GM18909 (cell line): ENCODE measurements at regions not wholly inside any gene's neighbourhood (a gene's known extent, or its start where the extent isn't known, plus 50 kb on each side); places are given as distances from the start of the nearest gene placed in this dataset.
"Not testable (repeated sequence)": the region's sequence is repeated elsewhere in the genome, so short reads cannot be mapped to it uniquely, and the experiment has no call there.

ENCODE experiments used
- ATAC-seq: cut with Tn5 transposase; IDR thresholded peaks from one replicate; pipeline ENCODE4 v1.9.1; 2021; ENCODE audit warnings: mild to moderate bottlenecking; ENCODE audit not compliant: unreplicated experiment, poor library complexity

GRCh38 chr6:15748341-15748740, 85.5 kb upstream of the DTNBP1 start:
- no peak for ATAC-seq

- no peak for ATAC-seq
Measured at GRCh38 chr6:15747354-15747883, 84.6 kb upstream of the DTNBP1 start.

- ATAC-seq: no peak
Measured at GRCh38 chr6:15745781-15746180, 83.0 kb upstream of the DTNBP1 start.

- no peak for ATAC-seq
Measured at GRCh38 chr6:15744818-15745402, 82.1 kb upstream of the DTNBP1 start.

GRCh38 chr6:15742013-15742412, 79.2 kb upstream of the DTNBP1 start:
- ATAC-seq: not testable (repeated sequence)

GRCh38 chr6:15741405-15741804, 78.6 kb upstream of the DTNBP1 start:
- ATAC-seq: no peak

GRCh38 chr6:15739867-15740266, 77.0 kb upstream of the DTNBP1 start:
- ATAC-seq: no peak

GRCh38 chr6:15739353-15739752, 76.5 kb upstream of the DTNBP1 start:
- ATAC-seq: no peak

- ATAC-seq: not testable (repeated sequence)
Measured at GRCh38 chr6:15738195-15738594, 75.4 kb upstream of the DTNBP1 start.

- no peak for ATAC-seq
Measured at GRCh38 chr6:15736297-15736696, 73.5 kb upstream of the DTNBP1 start.

GRCh38 chr6:15735567-15736265, 72.9 kb upstream of the DTNBP1 start:
- ATAC-seq: no peak

GRCh38 chr6:15734118-15734897, 71.5 kb upstream of the DTNBP1 start:
- no peak for ATAC-seq

GRCh38 chr6:15730922-15731321, 68.1 kb upstream of the DTNBP1 start:
- no peak for ATAC-seq

- ATAC-seq: no peak
Measured at GRCh38 chr6:15730442-15730841, 67.6 kb upstream of the DTNBP1 start.

- no peak for ATAC-seq
Measured at GRCh38 chr6:15722731-15723130, 59.9 kb upstream of the DTNBP1 start.

- no peak for ATAC-seq
Measured at GRCh38 chr6:15716889-15717288, 54.1 kb upstream of the DTNBP1 start.

- no peak for ATAC-seq
Measured at GRCh38 chr6:15715851-15716250, 53.0 kb upstream of the DTNBP1 start.

GRCh38 chr6:15715060-15715459, 52.2 kb upstream of the DTNBP1 start:
- no peak for ATAC-seq

GRCh38 chr6:15714658-15715057, 51.8 kb upstream of the DTNBP1 start:
- no peak for ATAC-seq

- no peak for ATAC-seq
Measured at GRCh38 chr6:15713325-15713724, 50.5 kb upstream of the DTNBP1 start.

- ATAC-seq: no peak
Measured at GRCh38 chr6:15712797-15713196, 50.0 kb upstream of the DTNBP1 start.
